ENCODE measurements at regions not wholly inside any gene's neighbourhood (a gene's known extent, or its start where the extent isn't known, plus 50 kb on each side); places are given as distances from the start of the nearest gene placed in this dataset.

GRCh38 chr14:40053416-40053815, 621.2 kb upstream of the FBXO33 start:
- TF ChIP-seq CTCF (IDR thresholded peaks at IDR 0.05) (no peak), POLR2A (IDR thresholded peaks at IDR 0.05) (no peak)
